ENCODE measurements at regions not wholly inside any gene's neighbourhood (a gene's known extent, or its start where the extent isn't known, plus 50 kb on each side); places are given as distances from the start of the nearest gene placed in this dataset.

DNA sequence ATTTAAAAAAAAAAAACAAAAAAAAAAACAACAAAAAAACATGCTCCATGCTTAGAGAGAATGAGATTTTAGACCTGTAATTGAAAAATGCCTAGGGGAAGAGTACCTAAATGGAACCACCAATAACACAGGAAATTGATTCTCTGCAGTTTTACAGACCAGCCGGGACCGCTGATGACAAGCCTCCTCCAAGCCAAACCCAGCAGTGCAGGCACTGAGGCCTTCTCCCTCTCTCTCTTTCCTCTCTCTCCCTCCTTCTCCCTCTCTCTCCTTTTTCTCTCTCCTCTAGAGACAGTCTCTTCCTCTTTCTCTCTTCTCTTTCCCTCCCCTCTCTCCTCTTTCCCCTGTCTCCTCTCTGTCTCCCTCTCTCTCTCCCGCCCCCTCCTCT, 228.8 kb upstream of the COPS8 start:
- TF ChIP-seq, protein P1, sequence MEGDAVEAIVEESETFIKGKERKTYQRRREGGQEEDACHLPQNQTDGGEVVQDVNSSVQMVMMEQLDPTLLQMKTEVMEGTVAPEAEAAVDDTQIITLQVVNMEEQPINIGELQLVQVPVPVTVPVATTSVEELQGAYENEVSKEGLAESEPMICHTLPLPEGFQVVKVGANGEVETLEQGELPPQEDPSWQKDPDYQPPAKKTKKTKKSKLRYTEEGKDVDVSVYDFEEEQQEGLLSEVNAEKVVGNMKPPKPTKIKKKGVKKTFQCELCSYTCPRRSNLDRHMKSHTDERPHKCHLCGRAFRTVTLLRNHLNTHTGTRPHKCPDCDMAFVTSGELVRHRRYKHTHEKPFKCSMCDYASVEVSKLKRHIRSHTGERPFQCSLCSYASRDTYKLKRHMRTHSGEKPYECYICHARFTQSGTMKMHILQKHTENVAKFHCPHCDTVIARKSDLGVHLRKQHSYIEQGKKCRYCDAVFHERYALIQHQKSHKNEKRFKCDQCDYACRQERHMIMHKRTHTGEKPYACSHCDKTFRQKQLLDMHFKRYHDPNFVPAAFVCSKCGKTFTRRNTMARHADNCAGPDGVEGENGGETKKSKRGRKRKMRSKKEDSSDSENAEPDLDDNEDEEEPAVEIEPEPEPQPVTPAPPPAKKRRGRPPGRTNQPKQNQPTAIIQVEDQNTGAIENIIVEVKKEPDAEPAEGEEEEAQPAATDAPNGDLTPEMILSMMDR (IDR thresholded peaks at IDR 0.05; ENCODE audit: poor library complexity, severe bottlenecking): no peak
- TF ChIP-seq, protein P2, sequence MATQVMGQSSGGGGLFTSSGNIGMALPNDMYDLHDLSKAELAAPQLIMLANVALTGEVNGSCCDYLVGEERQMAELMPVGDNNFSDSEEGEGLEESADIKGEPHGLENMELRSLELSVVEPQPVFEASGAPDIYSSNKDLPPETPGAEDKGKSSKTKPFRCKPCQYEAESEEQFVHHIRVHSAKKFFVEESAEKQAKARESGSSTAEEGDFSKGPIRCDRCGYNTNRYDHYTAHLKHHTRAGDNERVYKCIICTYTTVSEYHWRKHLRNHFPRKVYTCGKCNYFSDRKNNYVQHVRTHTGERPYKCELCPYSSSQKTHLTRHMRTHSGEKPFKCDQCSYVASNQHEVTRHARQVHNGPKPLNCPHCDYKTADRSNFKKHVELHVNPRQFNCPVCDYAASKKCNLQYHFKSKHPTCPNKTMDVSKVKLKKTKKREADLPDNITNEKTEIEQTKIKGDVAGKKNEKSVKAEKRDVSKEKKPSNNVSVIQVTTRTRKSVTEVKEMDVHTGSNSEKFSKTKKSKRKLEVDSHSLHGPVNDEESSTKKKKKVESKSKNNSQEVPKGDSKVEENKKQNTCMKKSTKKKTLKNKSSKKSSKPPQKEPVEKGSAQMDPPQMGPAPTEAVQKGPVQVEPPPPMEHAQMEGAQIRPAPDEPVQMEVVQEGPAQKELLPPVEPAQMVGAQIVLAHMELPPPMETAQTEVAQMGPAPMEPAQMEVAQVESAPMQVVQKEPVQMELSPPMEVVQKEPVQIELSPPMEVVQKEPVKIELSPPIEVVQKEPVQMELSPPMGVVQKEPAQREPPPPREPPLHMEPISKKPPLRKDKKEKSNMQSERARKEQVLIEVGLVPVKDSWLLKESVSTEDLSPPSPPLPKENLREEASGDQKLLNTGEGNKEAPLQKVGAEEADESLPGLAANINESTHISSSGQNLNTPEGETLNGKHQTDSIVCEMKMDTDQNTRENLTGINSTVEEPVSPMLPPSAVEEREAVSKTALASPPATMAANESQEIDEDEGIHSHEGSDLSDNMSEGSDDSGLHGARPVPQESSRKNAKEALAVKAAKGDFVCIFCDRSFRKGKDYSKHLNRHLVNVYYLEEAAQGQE (IDR thresholded peaks at IDR 0.05; ENCODE audit: borderline replicate concordance): no peak
- TF ChIP-seq POLR2AphosphoS5 (IDR thresholded peaks at IDR 0.05): no peak

Measured in neural cell (in vitro differentiated cells).